Fibroblast of the aortic adventitia (primary cell): ENCODE measurements at regions not wholly inside any gene's neighbourhood (a gene's known extent, or its start where the extent isn't known, plus 50 kb on each side); places are given as distances from the start of the nearest gene placed in this dataset.

Source experiments
- DNase-seq: peaks from one replicate; pipeline ENCODE4 v3.0.0-alpha.2; 2010; ENCODE audit warnings: low read depth
- H3K4me3 ChIP-seq: 2 replicates; pipeline ENCODE4 v1.5.1; 2011; ENCODE audit warnings: low read depth, mild to moderate bottlenecking, control low read depth, low read length, moderate library complexity
- TF ChIP-seq, protein P1 (sequence below): IDR thresholded peaks from 2 replicates; pipeline ENCODE4 v1.5.1; 2011; ENCODE audit warnings: mild to moderate bottlenecking, low read length, control low read depth, inconsistent platforms; ENCODE audit not compliant: insufficient read depth

DNA sequence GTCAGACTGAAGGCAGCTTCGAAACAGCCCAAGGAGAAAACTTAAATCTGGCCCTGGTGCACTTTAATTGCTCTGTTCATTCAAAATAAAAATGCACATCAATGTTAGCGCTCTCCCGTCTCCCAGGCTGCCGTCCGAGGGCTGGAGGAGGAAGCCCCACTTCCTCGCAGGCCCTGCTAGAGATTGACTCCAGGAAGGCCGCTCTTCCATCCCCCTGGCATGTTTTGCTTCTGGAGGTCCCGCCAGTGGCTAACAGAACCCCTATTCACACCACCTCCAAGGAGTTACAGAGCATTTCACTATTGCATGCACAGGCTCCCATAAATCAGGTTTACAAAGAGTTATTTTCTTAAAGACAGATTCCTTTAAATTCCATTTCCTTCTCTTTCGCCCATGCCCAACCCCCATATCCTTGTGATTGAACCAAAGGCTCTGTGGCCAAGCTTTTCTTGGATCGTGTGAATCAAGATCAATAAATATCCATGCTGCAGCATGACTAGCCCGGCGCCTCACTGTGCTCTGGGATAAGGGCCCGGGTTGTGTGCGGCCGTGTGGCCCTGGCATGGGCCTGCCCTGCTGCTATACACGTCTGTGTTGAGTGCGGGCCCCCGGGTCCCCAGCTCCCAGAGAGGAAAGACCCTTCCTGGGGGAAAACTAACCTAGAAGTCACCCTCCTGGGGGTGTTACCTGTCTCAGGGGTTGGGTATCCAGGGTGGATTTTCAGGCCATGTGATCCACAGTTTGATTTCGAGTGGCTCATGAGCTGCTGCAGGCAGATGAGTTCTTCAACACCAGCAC is 118.7 kb upstream of the GDF10 start:
- H3K4me3 ChIP-seq, result no peak overlapping the region
- TF ChIP-seq, protein P1, sequence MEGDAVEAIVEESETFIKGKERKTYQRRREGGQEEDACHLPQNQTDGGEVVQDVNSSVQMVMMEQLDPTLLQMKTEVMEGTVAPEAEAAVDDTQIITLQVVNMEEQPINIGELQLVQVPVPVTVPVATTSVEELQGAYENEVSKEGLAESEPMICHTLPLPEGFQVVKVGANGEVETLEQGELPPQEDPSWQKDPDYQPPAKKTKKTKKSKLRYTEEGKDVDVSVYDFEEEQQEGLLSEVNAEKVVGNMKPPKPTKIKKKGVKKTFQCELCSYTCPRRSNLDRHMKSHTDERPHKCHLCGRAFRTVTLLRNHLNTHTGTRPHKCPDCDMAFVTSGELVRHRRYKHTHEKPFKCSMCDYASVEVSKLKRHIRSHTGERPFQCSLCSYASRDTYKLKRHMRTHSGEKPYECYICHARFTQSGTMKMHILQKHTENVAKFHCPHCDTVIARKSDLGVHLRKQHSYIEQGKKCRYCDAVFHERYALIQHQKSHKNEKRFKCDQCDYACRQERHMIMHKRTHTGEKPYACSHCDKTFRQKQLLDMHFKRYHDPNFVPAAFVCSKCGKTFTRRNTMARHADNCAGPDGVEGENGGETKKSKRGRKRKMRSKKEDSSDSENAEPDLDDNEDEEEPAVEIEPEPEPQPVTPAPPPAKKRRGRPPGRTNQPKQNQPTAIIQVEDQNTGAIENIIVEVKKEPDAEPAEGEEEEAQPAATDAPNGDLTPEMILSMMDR, result no peak
- no peak for DNase-seq

DNA sequence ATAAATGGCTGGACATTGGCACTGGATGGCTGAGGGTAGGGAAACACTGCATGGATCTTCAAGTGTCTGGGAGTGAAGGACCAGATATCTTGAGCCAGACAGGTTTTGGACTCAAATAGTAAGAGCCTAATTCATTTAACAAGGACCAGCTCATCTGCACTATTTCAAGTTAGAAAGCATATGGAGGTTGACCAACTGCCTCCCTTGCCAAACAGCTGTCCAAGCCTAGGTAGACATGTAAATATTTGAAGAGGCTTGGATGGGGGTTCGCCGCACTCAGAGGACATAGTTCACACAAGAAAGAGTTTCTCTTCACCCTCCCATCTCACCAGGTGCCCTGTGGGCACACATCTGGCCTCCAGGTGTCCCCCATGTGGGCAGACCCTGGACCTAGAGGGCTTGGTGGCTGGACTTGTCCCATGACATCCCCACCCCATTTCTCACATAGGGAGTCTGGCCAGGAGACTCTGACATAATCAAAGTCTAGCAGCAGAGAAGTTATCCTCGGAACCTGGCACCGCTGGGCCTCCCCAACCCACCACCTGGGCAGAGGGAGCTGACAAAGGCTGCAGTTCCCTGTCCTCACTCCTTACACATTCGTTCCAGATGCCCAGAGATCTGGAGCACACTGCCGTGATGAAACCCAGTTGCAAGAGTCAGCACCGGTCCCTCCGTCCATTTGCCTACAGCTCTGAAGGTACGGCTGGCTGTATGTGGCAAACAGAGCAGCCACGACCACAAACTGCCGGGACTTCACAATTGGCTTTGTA is 116.9 kb upstream of the GDF10 start:
- no peak overlapping the region for H3K4me3 ChIP-seq
- DNase-seq, result no peak
- TF ChIP-seq, protein P1, result no peak

DNA sequence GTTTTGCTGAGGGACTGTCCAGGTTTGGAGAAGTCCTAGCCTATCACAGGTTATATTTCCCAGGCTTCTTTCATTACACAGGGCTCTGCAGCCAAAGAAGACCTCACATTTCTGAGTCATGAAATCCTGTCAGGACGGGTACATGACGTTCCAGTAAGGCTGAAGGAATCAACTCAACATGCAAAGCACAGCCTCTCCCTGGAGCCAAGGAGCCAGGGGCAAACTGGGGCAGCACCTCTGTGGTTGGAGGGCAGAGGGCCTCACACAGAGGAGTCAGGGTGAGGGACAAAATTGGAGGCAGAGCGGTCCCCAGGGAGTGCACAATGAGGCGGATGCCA is 116.3 kb upstream of the GDF10 start:
- DNase-seq, result peak; percentile 37
- H3K4me3 ChIP-seq, result no peak overlapping the region
- TF ChIP-seq, protein P1, result no peak

DNA sequence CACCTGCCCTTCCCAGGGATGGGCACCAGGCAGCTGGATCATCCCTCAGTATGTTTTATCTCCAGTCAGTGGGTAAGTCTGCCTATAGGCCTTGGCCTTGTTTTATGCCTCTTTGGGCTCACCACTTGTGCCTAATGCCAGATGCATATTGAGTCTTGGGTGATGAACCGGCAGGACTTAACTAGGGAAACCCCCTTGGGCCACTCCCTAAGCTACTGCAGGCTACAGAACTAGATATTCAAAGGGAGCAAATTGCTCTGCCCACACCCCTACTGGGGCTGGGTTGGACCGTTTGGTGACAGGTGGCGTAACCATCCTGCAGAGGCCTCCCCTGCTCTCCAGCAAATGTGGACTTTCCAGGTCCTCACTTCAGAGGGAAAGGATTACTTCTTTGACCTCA is 115.7 kb upstream of the GDF10 start:
- TF ChIP-seq, protein P1, result no peak

DNA sequence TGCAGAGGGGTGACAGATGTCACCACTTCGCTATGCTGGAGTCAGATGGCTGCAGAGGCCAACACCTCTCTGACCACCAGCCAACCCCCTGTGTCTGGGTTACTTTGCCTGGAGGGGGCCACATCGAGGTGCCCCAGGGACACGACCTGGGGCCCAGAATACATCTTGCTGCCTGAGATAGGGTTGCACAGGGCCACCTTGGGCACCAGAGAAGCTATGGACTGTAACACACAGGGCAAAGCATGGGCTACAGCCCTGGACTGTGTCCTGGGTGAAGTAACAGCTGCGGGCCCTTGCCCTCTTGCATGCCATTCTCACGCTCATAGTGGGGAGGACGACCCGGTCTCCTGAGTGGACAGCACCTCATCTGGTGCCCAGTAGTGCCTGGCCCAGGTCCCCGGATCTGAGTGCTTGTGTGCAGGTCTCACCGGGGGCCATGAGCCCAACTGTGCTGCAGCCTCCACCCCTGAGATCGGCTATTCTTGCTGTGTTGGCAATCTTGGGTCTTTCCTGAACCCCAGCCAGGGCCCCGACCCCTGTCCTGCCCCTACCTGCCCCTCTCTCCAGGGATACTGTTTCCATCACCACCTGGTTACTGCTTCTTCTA is 115.2 kb upstream of the GDF10 start:
- TF ChIP-seq, protein P1, result no peak
- no peak overlapping the region for H3K4me3 ChIP-seq
- no peak for DNase-seq

More for the DNA sequence above, 115.7 kb upstream of the GDF10 start:
- H3K4me3 ChIP-seq, result no peak overlapping the region
- DNase-seq, result no peak

DNA sequence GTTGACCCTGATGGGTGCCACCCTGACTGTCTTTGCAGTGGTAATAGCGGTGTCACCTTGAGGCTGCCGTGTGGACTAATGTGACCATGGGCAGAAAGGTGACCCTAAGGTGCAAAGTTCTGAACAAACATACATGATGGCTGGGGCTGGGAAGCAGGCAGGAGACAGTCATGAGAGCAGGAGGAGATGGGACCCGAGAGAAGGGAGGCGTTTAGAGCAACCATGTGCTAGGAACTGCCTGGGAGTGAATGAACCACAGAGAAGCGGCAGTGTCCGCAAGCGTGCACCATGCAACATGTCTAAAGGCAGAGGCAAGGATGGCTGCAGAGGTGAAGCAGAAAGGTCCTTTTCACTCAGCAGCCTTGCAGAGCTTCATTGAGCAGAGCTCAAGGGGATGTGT is 113.1 kb upstream of the GDF10 start:
- TF ChIP-seq, protein P1, result no peak
- no peak overlapping the region for H3K4me3 ChIP-seq
- DNase-seq, result no peak
